Esophagus squamous epithelium (tissue), 4 donors: ENCODE measurements at regions not wholly inside any gene's neighbourhood (a gene's known extent, or its start where the extent isn't known, plus 50 kb on each side); places are given as distances from the start of the nearest gene placed in this dataset.

Experiments used
- CTCF ChIP-seq, 6 experiments: fragments of 450-650 bp in 4 of 6; fragments of 200-600 bp in 2 of 6; sonication (generic) in 2 of 6; IDR thresholded peaks; one replicate each; pipeline ENCODE4 v1.5.1; 2016 to 2019; ENCODE audit warnings: antibody characterized with exemption in 6 of 6, mild to moderate bottlenecking in 4 of 6, moderate library complexity in 4 of 6
- POLR2A ChIP-seq, 4 donors: fragments of 450-650 bp; IDR thresholded peaks; one replicate each; pipeline ENCODE4 v1.6.1; 2017; ENCODE audit warnings: antibody characterized with exemption in 4 of 4, mild to moderate bottlenecking in 4 of 4, moderate library complexity in 3 of 4

GRCh38 chr3:194196876-194197275 lies 60.9 kb downstream of the HES1 start:
- TF ChIP-seq CTCF (IDR thresholded peaks at IDR 0.05) = no peak
- TF ChIP-seq POLR2A (IDR thresholded peaks at IDR 0.05) = no peak
